ENCODE measurements at regions not wholly inside any gene's neighbourhood (a gene's known extent, or its start where the extent isn't known, plus 50 kb on each side); places are given as distances from the start of the nearest gene placed in this dataset.

DNA sequence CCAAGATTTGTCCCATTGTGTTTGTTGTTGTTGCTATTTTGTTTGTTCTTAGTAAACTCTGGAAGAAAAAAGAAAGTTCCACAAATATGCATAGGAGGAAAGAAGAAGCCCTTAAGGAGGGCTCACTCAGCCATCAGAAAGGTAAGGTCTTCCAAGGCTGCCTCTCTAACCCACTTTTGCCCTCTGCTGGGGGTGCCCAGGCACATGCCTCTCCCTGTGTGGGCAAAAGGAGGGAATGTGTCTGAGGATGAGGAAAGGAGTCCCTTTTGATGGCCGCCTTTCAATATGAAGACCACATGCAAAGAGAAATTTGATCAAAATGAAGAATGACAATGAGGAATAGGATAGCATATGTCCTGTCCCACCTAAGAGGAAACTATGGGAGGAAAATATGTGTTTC lies 248.2 kb upstream of the POU3F2 start:
- no peak for TF ChIP-seq CTCF (IDR thresholded peaks at IDR 0.05)
- no peak for TF ChIP-seq POLR2A (IDR thresholded peaks at IDR 0.05)

Data from testis (tissue), 2 donors.